Ovary (tissue), 3 donors: ENCODE measurements at regions not wholly inside any gene's neighbourhood (a gene's known extent, or its start where the extent isn't known, plus 50 kb on each side); places are given as distances from the start of the nearest gene placed in this dataset.

Experiments
- CTCF ChIP-seq, 3 donors: fragments of 450-650 bp in 2 of 3; fragments of 200-600 bp in 1 of 3; IDR thresholded peaks; one replicate each; pipeline versions ENCODE4 v1.5.1 to v1.8.0; 2016 to 2022; ENCODE audit warnings: antibody characterized with exemption in 3 of 3, mild to moderate bottlenecking in 1 of 3
- POLR2A ChIP-seq: fragments of 450-650 bp; IDR thresholded peaks from one replicate; pipeline ENCODE4 v1.6.1; 2017; ENCODE audit warnings: antibody characterized with exemption, mild to moderate bottlenecking, moderate library complexity
- donor health status: DM: no; HTN: no; CAD: no.

GRCh38 chr2:176781570-176782217 lies 430.9 kb upstream of the HNRNPA3 start:
- TF ChIP-seq CTCF (IDR thresholded peaks at IDR 0.05), result no peak
- no peak for TF ChIP-seq POLR2A
